Lower lobe of right lung (tissue), 2 donors: ENCODE measurements at regions not wholly inside any gene's neighbourhood (a gene's known extent, or its start where the extent isn't known, plus 50 kb on each side); places are given as distances from the start of the nearest gene placed in this dataset.

Experiments used
- ATAC-seq, 2 donors: fragments of 200-7000 bp; cut with Tn5 transposase; one replicate each; pipeline ENCODE4 v1.9.1; 2020 to 2022; ENCODE audit warnings: mild to moderate bottlenecking in 2 of 2, moderate library complexity in 2 of 2
- DNase-seq: peaks from one replicate; pipeline ENCODE4 v3.0.0-alpha.2; 2020
- H3K27ac ChIP-seq: fragments of 200-600 bp; one replicate; pipeline ENCODE4 v1.8.0; 2022
- H3K27me3 ChIP-seq: fragments of 200-600 bp; one replicate; pipeline ENCODE4 v1.8.0; 2022; ENCODE audit warnings: low read depth
- H3K36me3 ChIP-seq: fragments of 200-600 bp; one replicate; pipeline ENCODE4 v1.8.0; 2022; ENCODE audit warnings: mild to moderate bottlenecking
- H3K4me1 ChIP-seq: fragments of 200-600 bp; one replicate; pipeline ENCODE4 v1.8.0; 2022
- H3K4me3 ChIP-seq: fragments of 200-600 bp; one replicate; pipeline ENCODE4 v1.8.0; 2022; ENCODE audit warnings: mild to moderate bottlenecking
- H3K9me3 ChIP-seq: fragments of 200-600 bp; one replicate; pipeline ENCODE4 v1.8.0; 2022
- CTCF ChIP-seq: fragments of 200-600 bp; IDR thresholded peaks from one replicate; pipeline ENCODE4 v1.8.0; 2022; ENCODE audit warnings: antibody characterized with exemption, mild to moderate bottlenecking
- intact Hi-C: fragments of 100-400 bp; cut with DNase I; formaldehyde crosslinking; loops from one replicate; pipeline ENCODE4 v1.11.0; 2022
- donor health status: DM: no; HTN: yes; CAD: no; lungs with severe emphysema.

- ATAC-seq (no peak), DNase-seq (no peak)
- Histone ChIP-seq H3K27ac (no peak overlapping the region), H3K4me1 (no peaks in the 10 kb centered on the region), H3K27me3 (no peaks in the 10 kb centered on the region), H3K9me3 (no peaks in the 10 kb centered on the region), H3K36me3 (no peaks in the 10 kb centered on the region), H3K4me3 (no peak overlapping the region)
- no peak for TF ChIP-seq CTCF
- intact Hi-C loops, result no loop called here
Observed at GRCh38 chr4:30802622-30803323, 82.6 kb downstream of the PCDH7 start.

GRCh38 chr4:30808276-30808675 is 88.1 kb downstream of the PCDH7 start:
- no peak overlapping the region for H3K27ac ChIP-seq
- intact Hi-C loops, result no loop called here
- no peaks in the 10 kb centered on the region for H3K36me3 ChIP-seq
- DNase-seq (no peak), ATAC-seq (no peak)
- H3K27me3 ChIP-seq, result no peaks in the 10 kb centered on the region
- no peak for TF ChIP-seq CTCF
- no peaks in the 10 kb centered on the region for H3K9me3 ChIP-seq
- no peaks in the 10 kb centered on the region for H3K4me1 ChIP-seq
- no peak overlapping the region for H3K4me3 ChIP-seq

- no peak for ATAC-seq
- Histone ChIP-seq H3K27me3 (no peaks in the 10 kb centered on the region), H3K4me3 (no peak overlapping the region), H3K9me3 (no peaks in the 10 kb centered on the region), H3K27ac (no peak overlapping the region), H3K36me3 (no peaks in the 10 kb centered on the region), H3K4me1 (no peaks in the 10 kb centered on the region)
- TF ChIP-seq CTCF, result no peak
- no peak for DNase-seq
- intact Hi-C loops, result no loop called here
Observed at GRCh38 chr4:30811296-30811695, 91.1 kb downstream of the PCDH7 start.

GRCh38 chr4:30815685-30816084 is 95.5 kb downstream of the PCDH7 start:
- Histone ChIP-seq H3K36me3 (no peaks in the 10 kb centered on the region), H3K27ac (no peak overlapping the region), H3K4me3 (no peak overlapping the region), H3K4me1 (no peaks in the 10 kb centered on the region), H3K9me3 (no peaks in the 10 kb centered on the region), H3K27me3 (no peaks in the 10 kb centered on the region)
- DNase-seq (no peak), ATAC-seq (no peak)
- no peak for TF ChIP-seq CTCF
- intact Hi-C loops, result no loop called here

GRCh38 chr4:30817447-30817846 is 97.3 kb downstream of the PCDH7 start:
- no peak for TF ChIP-seq CTCF
- DNase-seq (no peak), ATAC-seq (no peak)
- Histone ChIP-seq H3K9me3 (no peaks in the 10 kb centered on the region), H3K4me1 (no peaks in the 10 kb centered on the region), H3K36me3 (no peaks in the 10 kb centered on the region), H3K27ac (no peak overlapping the region), H3K27me3 (no peaks in the 10 kb centered on the region), H3K4me3 (no peak overlapping the region)
- intact Hi-C loops, result no loop called here

GRCh38 chr4:30818541-30818940 is 98.4 kb downstream of the PCDH7 start:
- no peak for ATAC-seq
- intact Hi-C loops, result no loop called here
- no peaks in the 10 kb centered on the region for H3K36me3 ChIP-seq

More at GRCh38 chr4:30818541-30818940, 98.4 kb downstream of the PCDH7 start:
- no peak overlapping the region for H3K27ac ChIP-seq
- no peaks in the 10 kb centered on the region for H3K4me1 ChIP-seq
- no peaks in the 10 kb centered on the region for H3K9me3 ChIP-seq
- no peaks in the 10 kb centered on the region for H3K27me3 ChIP-seq
- TF ChIP-seq CTCF, result no peak
- DNase-seq, result no peak
- H3K4me3 ChIP-seq, result no peak overlapping the region
